Loucy (cell line): ENCODE measurements at regions not wholly inside any gene's neighbourhood (a gene's known extent, or its start where the extent isn't known, plus 50 kb on each side); places are given as distances from the start of the nearest gene placed in this dataset.

ENCODE experiments used
- H2AFZ ChIP-seq: fragments of 200-600 bp; sonication (generic); 2 replicates; pipeline ENCODE4 v1.6.0; 2016; ENCODE audit warnings: antibody characterized with exemption, mild to moderate bottlenecking, low read length, moderate library complexity
- H3F3A ChIP-seq: fragments of 200-600 bp; 2 replicates; pipeline ENCODE4 v1.6.0; 2016; ENCODE audit warnings: antibody characterized with exemption, low read depth, mild to moderate bottlenecking
- H3K27me3 ChIP-seq: fragments of 200-600 bp; sonication (generic); 2 replicates; pipeline ENCODE4 v1.6.1; 2014; ENCODE audit warnings: low read length, mild to moderate bottlenecking; ENCODE audit not compliant: insufficient read depth, poor library complexity, severe bottlenecking
- H3K36me3 ChIP-seq: fragments of 200-600 bp; sonication (generic); 2 replicates; pipeline ENCODE4 v1.6.1; 2016; ENCODE audit warnings: low read length; ENCODE audit not compliant: insufficient read depth
- H3K4me1 ChIP-seq: fragments of 200-600 bp; sonication (generic); 2 replicates; pipeline ENCODE4 v1.5.1; 2014; ENCODE audit warnings: low read length, mild to moderate bottlenecking; ENCODE audit not compliant: insufficient read depth, poor library complexity, severe bottlenecking
- H3K4me2 ChIP-seq: fragments of 200-600 bp; sonication (generic); 2 replicates; pipeline ENCODE4 v1.6.0; 2014; ENCODE audit warnings: antibody characterized with exemption, low read length, low read depth, mild to moderate bottlenecking; ENCODE audit not compliant: poor library complexity, severe bottlenecking
- H3K4me3 ChIP-seq: fragments of 200-600 bp; sonication (generic); 2 replicates; pipeline ENCODE4 v1.5.1; 2014; ENCODE audit warnings: low read length, mild to moderate bottlenecking, mixed read lengths; ENCODE audit not compliant: poor library complexity, severe bottlenecking
- H3K79me2 ChIP-seq: fragments of 200-600 bp; sonication (generic); 2 replicates; pipeline ENCODE4 v1.6.1; 2014; ENCODE audit warnings: low read length; ENCODE audit not compliant: insufficient read depth
- H3K9ac ChIP-seq: fragments of 200-600 bp; sonication (generic); 2 replicates; pipeline ENCODE4 v1.6.0; 2014; ENCODE audit warnings: mild to moderate bottlenecking, low read depth, low read length, moderate library complexity; ENCODE audit not compliant: poor library complexity, severe bottlenecking
- H3K9me2 ChIP-seq: fragments of 200-600 bp; sonication (generic); replicated peaks from 2 replicates; pipeline ENCODE4 v1.6.1; 2016; ENCODE audit warnings: low read depth, low read length, mixed read lengths
- H3K9me3 ChIP-seq: fragments of 200-600 bp; sonication (generic); 2 replicates; pipeline ENCODE4 v1.6.1; 2014; ENCODE audit warnings: mild to moderate bottlenecking, antibody characterized with exemption, low read length, low read depth; ENCODE audit not compliant: insufficient read depth
- H4K20me1 ChIP-seq: fragments of 200-600 bp; sonication (generic); 2 replicates; pipeline ENCODE4 v1.6.0; 2014; ENCODE audit warnings: antibody characterized with exemption, low read length, mild to moderate bottlenecking; ENCODE audit not compliant: insufficient read depth, poor library complexity, severe bottlenecking
- EZH2phosphoT487 ChIP-seq: fragments of 200-600 bp; IDR thresholded peaks from 2 replicates; pipeline ENCODE4 v1.6.1; 2018; ENCODE audit warnings: antibody characterized with exemption, mild to moderate bottlenecking, moderate library complexity, borderline replicate concordance
- TF ChIP-seq, protein P1 (sequence below): fragments of 200-600 bp; sonication (generic); conservative IDR thresholded peaks from 2 replicates; pipeline ENCODE4 v1.5.1; 2014; ENCODE audit warnings: mild to moderate bottlenecking, antibody characterized with exemption, low read length

DNA sequence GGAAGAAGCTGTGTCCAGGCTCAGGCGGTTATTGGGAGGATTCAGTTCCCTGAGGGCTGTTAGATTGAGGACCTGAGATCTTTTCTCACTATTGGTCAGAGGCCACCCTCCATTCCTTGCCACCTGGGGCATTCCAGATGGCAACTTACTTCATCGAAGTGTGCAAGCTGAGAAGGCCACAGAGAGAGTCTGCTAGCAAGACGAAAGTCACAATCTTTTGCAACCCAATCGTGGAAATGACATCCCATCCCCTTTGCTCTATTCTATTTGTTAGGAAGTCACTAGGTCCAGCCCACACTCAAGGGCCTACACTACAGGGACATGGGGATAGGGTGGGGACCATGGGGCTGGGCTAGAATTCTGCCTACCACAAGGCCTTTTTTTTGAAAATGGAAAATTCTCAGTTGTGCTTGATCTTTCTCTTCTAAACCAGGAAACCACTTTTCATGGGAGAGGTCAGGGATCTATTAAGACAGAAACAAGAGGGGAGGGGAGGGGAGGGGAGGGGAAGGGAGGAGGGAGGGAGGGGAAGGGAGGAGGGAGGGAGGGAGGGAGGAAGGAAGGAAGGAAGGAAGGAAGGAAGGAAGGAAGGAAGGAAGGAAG is 217.2 kb downstream of the BCAS1 start:
- Histone ChIP-seq H3K9ac (no peak overlapping the region), H3K36me3 (no peaks in the 10 kb centered on the region)

DNA sequence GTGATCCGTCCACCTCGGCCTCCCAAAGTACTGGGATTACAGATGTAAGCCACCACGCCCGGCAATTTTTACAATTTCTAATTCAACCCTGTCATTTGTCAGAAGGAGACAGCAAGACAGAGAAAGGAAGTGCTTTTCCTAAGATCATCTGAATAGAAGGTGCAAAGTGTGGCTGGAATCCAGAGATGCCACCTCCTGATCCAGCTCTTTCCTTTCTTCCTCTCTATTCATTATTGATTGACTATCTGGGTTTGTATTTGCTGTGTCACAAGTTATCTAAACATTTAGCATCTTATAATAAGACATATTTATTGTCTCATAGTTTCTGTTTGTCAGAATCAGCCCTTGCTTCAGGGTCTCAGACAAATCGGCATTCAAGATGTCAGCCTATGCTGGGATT is 217.7 kb downstream of the BCAS1 start:
- no peak overlapping the region for H3K4me2 ChIP-seq
- no peaks in the 10 kb centered on the region for H3K36me3 ChIP-seq
- TF ChIP-seq, protein P1, sequence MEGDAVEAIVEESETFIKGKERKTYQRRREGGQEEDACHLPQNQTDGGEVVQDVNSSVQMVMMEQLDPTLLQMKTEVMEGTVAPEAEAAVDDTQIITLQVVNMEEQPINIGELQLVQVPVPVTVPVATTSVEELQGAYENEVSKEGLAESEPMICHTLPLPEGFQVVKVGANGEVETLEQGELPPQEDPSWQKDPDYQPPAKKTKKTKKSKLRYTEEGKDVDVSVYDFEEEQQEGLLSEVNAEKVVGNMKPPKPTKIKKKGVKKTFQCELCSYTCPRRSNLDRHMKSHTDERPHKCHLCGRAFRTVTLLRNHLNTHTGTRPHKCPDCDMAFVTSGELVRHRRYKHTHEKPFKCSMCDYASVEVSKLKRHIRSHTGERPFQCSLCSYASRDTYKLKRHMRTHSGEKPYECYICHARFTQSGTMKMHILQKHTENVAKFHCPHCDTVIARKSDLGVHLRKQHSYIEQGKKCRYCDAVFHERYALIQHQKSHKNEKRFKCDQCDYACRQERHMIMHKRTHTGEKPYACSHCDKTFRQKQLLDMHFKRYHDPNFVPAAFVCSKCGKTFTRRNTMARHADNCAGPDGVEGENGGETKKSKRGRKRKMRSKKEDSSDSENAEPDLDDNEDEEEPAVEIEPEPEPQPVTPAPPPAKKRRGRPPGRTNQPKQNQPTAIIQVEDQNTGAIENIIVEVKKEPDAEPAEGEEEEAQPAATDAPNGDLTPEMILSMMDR, result no peak
- no peak for TF ChIP-seq EZH2phosphoT487
- no peak overlapping the region for H3K4me3 ChIP-seq
- no peaks in the 10 kb centered on the region for H4K20me1 ChIP-seq
- H3K4me1 ChIP-seq, result peaks cover 33% of the 10 kb centered on the region
- H2AFZ ChIP-seq, result peak overlapping the region; percentile 71
- no peaks in the 10 kb centered on the region for H3K27me3 ChIP-seq
- H3K79me2 ChIP-seq, result no peaks in the 10 kb centered on the region
- H3K9me2 ChIP-seq, result no peaks in the 10 kb centered on the region
- H3F3A ChIP-seq, result no peaks in the 10 kb centered on the region; the same call in 1 of the 2 replicates
- no peaks in the 10 kb centered on the region for H3K9me3 ChIP-seq
- H3K9ac ChIP-seq, result no peak overlapping the region

More for the DNA sequence above, 217.2 kb downstream of the BCAS1 start:
- H3K9me3 ChIP-seq, result no peaks in the 10 kb centered on the region
- no peak for TF ChIP-seq EZH2phosphoT487
- TF ChIP-seq, protein P1, result no peak
- no peaks in the 10 kb centered on the region for H3K9me2 ChIP-seq
- peak overlapping the region; percentile 71 for H2AFZ ChIP-seq
- no peak overlapping the region for H3K4me3 ChIP-seq
- no peaks in the 10 kb centered on the region for H4K20me1 ChIP-seq
- no peak overlapping the region for H3K4me2 ChIP-seq
- H3K79me2 ChIP-seq, result no peaks in the 10 kb centered on the region
- peaks cover 33% of the 10 kb centered on the region for H3K4me1 ChIP-seq
- H3F3A ChIP-seq, result no peaks in the 10 kb centered on the region; the same call in 1 of the 2 replicates
- H3K27me3 ChIP-seq, result no peaks in the 10 kb centered on the region

DNA sequence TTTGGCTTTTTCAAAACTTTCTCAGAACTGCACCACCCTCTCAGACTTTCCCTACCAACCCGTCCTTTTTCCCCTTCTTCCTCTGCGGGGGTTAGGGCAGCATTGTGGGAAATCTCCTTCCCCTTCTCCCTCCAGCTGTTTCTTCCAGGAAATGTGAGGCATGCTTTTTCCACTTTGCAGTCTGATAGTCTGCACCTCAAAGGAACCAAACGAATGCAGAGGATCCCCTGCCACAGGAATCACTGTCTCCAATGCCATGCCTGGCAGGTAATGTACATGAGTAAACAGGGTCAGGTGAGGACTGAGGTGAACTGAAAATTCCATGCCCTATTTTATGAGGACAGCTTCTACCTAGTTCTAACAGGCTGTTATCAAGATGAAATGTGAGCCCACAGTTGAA is 218.4 kb downstream of the BCAS1 start:
- Histone ChIP-seq H3K79me2 (no peaks in the 10 kb centered on the region), H3K9me3 (no peaks in the 10 kb centered on the region), H3K4me3 (no peak overlapping the region), H2AFZ (no peak overlapping the region), H3K27me3 (no peaks in the 10 kb centered on the region), H4K20me1 (no peaks in the 10 kb centered on the region), H3K4me2 (no peak overlapping the region), H3K4me1 (peaks cover 33% of the 10 kb centered on the region), H3F3A (no peaks in the 10 kb centered on the region; the same call in 1 of the 2 replicates), H3K9ac (no peak overlapping the region), H3K9me2 (no peaks in the 10 kb centered on the region), H3K36me3 (no peaks in the 10 kb centered on the region)
- TF ChIP-seq, protein P1, result no peak
- no peak for TF ChIP-seq EZH2phosphoT487
